ENCODE measurements at regions not wholly inside any gene's neighbourhood (a gene's known extent, or its start where the extent isn't known, plus 50 kb on each side); places are given as distances from the start of the nearest gene placed in this dataset.

DNA sequence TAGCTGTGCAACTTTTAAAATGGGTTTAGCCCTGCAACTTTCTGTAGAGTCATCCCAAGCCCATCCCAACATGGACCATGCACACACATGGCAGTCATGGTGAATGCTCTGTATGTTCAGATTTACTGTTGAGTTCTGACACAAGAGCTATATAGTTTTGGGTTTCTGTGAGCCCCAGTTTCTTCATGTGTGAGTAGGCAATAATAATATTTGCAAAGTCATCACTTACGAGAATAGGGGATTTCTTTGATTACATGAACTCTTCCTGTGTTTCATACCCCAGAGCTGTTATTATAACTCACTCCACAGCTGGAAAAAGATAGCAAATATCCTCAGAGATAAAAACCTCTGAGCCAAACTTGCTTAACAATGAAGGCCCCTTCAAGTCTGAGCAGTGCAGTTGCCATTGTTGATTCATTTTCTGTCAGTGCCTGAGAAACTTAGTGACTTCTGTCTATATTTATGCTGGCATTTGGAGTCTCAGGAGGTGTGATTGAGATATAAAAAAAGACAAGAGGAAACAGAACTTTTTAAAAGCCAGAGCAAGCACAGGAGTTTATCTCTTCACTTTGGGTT lies 767.9 kb upstream of the API5 start:
- TF ChIP-seq EZH2 (optimal IDR thresholded peaks at IDR 0.05; ENCODE audit: low read depth, low read length) = no peak
- TF ChIP-seq, protein P1, sequence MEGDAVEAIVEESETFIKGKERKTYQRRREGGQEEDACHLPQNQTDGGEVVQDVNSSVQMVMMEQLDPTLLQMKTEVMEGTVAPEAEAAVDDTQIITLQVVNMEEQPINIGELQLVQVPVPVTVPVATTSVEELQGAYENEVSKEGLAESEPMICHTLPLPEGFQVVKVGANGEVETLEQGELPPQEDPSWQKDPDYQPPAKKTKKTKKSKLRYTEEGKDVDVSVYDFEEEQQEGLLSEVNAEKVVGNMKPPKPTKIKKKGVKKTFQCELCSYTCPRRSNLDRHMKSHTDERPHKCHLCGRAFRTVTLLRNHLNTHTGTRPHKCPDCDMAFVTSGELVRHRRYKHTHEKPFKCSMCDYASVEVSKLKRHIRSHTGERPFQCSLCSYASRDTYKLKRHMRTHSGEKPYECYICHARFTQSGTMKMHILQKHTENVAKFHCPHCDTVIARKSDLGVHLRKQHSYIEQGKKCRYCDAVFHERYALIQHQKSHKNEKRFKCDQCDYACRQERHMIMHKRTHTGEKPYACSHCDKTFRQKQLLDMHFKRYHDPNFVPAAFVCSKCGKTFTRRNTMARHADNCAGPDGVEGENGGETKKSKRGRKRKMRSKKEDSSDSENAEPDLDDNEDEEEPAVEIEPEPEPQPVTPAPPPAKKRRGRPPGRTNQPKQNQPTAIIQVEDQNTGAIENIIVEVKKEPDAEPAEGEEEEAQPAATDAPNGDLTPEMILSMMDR (IDR thresholded peaks at IDR 0.05; ENCODE audit: low read length) = no peak

Measured in MM.1S (cell line).